ENCODE measurements at regions not wholly inside any gene's neighbourhood (a gene's known extent, or its start where the extent isn't known, plus 50 kb on each side); places are given as distances from the start of the nearest gene placed in this dataset.

GRCh38 chr2:67833632-67834031 is 229.2 kb downstream of the C1D start:
- no peak for TF ChIP-seq CTCF (IDR thresholded peaks at IDR 0.05; ENCODE audit: low read depth, low read length)
- DNase-seq (ENCODE audit: low read depth in 2 of 2), result no peak
- no peak overlapping the region for H3K4me3 ChIP-seq (replicated peaks in 1 of 2; ENCODE audit: low read depth in 2 of 2, low read length in 2 of 2)

- peak in 1 of 2 donors; percentile 20 for DNase-seq (ENCODE audit: low read depth in 2 of 2)
- TF ChIP-seq CTCF (IDR thresholded peaks at IDR 0.05; ENCODE audit: low read depth, low read length), result no peak
- H3K4me3 ChIP-seq (replicated peaks in 1 of 2; ENCODE audit: low read depth in 2 of 2, low read length in 2 of 2), result no peak overlapping the region
Measured at GRCh38 chr2:67834482-67834881, 228.3 kb downstream of the C1D start.

GRCh38 chr2:67835266-67835665 is 227.5 kb downstream of the C1D start:
- no peak for TF ChIP-seq CTCF (IDR thresholded peaks at IDR 0.05; ENCODE audit: low read depth, low read length)
- peak in 1 of 2 donors; percentile 45 for DNase-seq (ENCODE audit: low read depth in 2 of 2)
- H3K4me3 ChIP-seq (replicated peaks in 1 of 2; ENCODE audit: low read depth in 2 of 2, low read length in 2 of 2), result no peak overlapping the region

- no peak for TF ChIP-seq CTCF (IDR thresholded peaks at IDR 0.05; ENCODE audit: low read depth, low read length)
- H3K4me3 ChIP-seq (replicated peaks in 1 of 2; ENCODE audit: low read depth in 2 of 2, low read length in 2 of 2), result no peak overlapping the region
- no peak for DNase-seq (ENCODE audit: low read depth in 2 of 2)
Measured at GRCh38 chr2:67836866-67837265, 225.9 kb downstream of the C1D start.

- no peak for DNase-seq (ENCODE audit: low read depth in 2 of 2)
Measured at GRCh38 chr2:67838205-67838604, 224.6 kb downstream of the C1D start.

GRCh38 chr2:67839242-67839641 is 223.6 kb downstream of the C1D start:
- no peak overlapping the region for H3K4me3 ChIP-seq (replicated peaks in 1 of 2; ENCODE audit: low read depth in 2 of 2, low read length in 2 of 2)
- DNase-seq (ENCODE audit: low read depth in 2 of 2), result peak in 1 of 2 donors; percentile 54
- no peak for TF ChIP-seq CTCF (IDR thresholded peaks at IDR 0.05; ENCODE audit: low read depth, low read length)

More at GRCh38 chr2:67838205-67838604, 224.6 kb downstream of the C1D start:
- no peak overlapping the region for H3K4me3 ChIP-seq (replicated peaks in 1 of 2; ENCODE audit: low read depth in 2 of 2, low read length in 2 of 2)
- no peak for TF ChIP-seq CTCF (IDR thresholded peaks at IDR 0.05; ENCODE audit: low read depth, low read length)

- no peak for DNase-seq (ENCODE audit: low read depth in 2 of 2)
- no peak overlapping the region for H3K4me3 ChIP-seq (replicated peaks in 1 of 2; ENCODE audit: low read depth in 2 of 2, low read length in 2 of 2)
- no peak for TF ChIP-seq CTCF (IDR thresholded peaks at IDR 0.05; ENCODE audit: low read depth, low read length)
Measured at GRCh38 chr2:67839668-67840067, 223.1 kb downstream of the C1D start.

Data from cardiac fibroblast (primary cell).